ENCODE measurements at regions not wholly inside any gene's neighbourhood (a gene's known extent, or its start where the extent isn't known, plus 50 kb on each side); places are given as distances from the start of the nearest gene placed in this dataset.

DNA sequence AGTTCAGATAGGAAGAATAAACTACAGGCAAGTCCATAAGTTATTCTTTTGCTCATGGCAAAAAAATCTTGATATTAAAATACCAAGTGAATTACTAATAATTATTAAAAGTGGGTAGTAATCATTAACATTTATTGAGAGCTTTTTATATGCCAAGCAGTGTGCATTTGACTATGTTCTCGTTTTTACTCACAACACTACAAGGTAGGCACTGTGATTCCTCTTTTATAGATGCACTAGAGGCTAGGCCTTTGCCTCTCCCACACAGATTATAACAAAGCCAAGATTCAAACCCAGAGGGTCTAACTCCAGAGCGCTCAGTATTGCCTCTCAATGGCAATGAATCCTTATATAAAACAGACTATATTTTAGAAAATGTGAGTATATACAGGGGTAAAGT lies 254.2 kb downstream of the NAF1 start:
- Histone ChIP-seq H3K27ac (ENCODE audit: low read depth, low read length) (no peak overlapping the region), H3K4me3 (ENCODE audit: low read depth, low read length) (no peak overlapping the region), H3K9me3 (ENCODE audit: control insufficient read depth, insufficient read depth, low read length) (peaks cover 20% of the 10 kb centered on the region; the same call in 1 of the 2 replicates), H3K27me3 (ENCODE audit: control insufficient read depth, insufficient read depth, low read length) (no peaks in the 10 kb centered on the region)
- no peak for DNase-seq (ENCODE audit: low read depth, low spot score)
- TF ChIP-seq, protein P1, sequence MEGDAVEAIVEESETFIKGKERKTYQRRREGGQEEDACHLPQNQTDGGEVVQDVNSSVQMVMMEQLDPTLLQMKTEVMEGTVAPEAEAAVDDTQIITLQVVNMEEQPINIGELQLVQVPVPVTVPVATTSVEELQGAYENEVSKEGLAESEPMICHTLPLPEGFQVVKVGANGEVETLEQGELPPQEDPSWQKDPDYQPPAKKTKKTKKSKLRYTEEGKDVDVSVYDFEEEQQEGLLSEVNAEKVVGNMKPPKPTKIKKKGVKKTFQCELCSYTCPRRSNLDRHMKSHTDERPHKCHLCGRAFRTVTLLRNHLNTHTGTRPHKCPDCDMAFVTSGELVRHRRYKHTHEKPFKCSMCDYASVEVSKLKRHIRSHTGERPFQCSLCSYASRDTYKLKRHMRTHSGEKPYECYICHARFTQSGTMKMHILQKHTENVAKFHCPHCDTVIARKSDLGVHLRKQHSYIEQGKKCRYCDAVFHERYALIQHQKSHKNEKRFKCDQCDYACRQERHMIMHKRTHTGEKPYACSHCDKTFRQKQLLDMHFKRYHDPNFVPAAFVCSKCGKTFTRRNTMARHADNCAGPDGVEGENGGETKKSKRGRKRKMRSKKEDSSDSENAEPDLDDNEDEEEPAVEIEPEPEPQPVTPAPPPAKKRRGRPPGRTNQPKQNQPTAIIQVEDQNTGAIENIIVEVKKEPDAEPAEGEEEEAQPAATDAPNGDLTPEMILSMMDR (IDR thresholded peaks at IDR 0.05; ENCODE audit: low read depth, low read length): no peak
- ChIA-PET CTCF (no interaction called here), POLR2A (no interaction called here)

DNA sequence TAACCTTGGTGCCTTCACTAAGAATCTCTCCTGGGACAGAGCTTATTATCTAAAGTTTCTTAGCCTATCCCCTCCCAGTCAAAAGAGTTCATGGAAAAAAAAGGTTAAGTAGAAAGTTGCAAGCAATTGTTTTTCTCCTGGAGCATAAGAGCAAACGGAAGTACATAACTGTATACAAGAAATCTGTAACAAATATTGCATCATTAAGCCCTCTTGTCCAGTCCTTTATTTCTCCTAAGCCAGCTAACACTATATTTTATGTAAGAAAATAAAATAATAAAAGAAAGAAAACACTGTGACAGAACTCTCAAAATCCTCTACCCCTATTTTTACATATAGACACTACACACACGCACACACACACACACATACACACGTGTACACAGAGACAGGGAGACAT lies 255.3 kb downstream of the NAF1 start:
- Histone ChIP-seq H3K9me3 (ENCODE audit: control insufficient read depth, insufficient read depth, low read length) (peaks cover 20% of the 10 kb centered on the region; the same call in 1 of the 2 replicates), H3K27ac (ENCODE audit: low read depth, low read length) (no peak overlapping the region), H3K27me3 (ENCODE audit: control insufficient read depth, insufficient read depth, low read length) (no peaks in the 10 kb centered on the region), H3K4me3 (ENCODE audit: low read depth, low read length) (no peak overlapping the region)
- CTCF ChIA-PET: no interaction called here
- TF ChIP-seq, protein P1 (IDR thresholded peaks at IDR 0.05; ENCODE audit: low read depth, low read length): no peak
- no peak for DNase-seq (ENCODE audit: low read depth, low spot score)
- POLR2A ChIA-PET: no interaction called here

DNA sequence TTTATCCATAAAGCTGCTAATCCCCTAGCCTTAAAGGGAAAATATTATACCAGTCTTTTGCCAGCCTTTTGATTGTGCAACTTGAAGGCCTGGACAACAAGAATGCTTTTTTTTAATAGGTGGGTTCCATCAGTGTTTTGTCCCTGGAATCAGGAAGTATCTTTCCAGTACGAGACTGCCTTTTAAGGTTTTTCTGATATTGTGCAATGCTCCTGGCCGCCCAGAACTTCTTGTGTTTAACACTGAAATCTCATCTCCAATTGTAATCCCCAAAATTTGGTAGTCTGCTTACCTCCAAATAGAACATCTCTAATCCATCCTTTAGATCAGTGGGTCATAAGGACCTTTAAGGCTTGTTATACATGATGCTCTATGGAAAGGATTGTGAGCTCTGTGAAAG lies 256.7 kb downstream of the NAF1 start:
- Histone ChIP-seq H3K4me3 (ENCODE audit: low read depth, low read length) (no peak overlapping the region), H3K27ac (ENCODE audit: low read depth, low read length) (no peak overlapping the region), H3K27me3 (ENCODE audit: control insufficient read depth, insufficient read depth, low read length) (no peaks in the 10 kb centered on the region), H3K9me3 (ENCODE audit: control insufficient read depth, insufficient read depth, low read length) (peaks cover 15% of the 10 kb centered on the region; the same call in 1 of the 2 replicates)
- ChIA-PET CTCF (no interaction called here), POLR2A (no interaction called here)
- TF ChIP-seq, protein P1 (IDR thresholded peaks at IDR 0.05; ENCODE audit: low read depth, low read length): no peak
- no peak for DNase-seq (ENCODE audit: low read depth, low spot score)

DNA sequence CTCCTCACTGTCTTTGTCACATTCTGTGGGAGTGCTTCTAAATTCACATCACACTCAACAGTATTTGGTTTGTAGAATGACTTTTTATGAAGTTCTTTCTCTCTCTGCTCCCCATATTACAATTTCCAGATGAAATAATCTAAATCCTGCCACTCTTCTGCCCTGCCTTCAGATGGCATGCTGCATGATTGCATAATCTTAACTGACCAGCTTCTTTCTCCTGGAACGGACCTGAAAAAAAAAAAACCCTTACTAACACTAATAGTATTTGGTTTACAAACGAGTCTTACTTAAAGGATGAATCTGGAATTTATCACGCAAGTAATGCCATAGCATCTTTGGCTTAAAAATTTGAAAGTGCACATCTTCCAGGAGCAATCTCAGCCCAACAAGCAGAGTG lies 272.3 kb downstream of the NAF1 start:
- TF ChIP-seq, protein P1 (IDR thresholded peaks at IDR 0.05; ENCODE audit: low read depth, low read length): no peak
- H3K9me3 ChIP-seq (ENCODE audit: control insufficient read depth, insufficient read depth, low read length): peaks cover 3% of the 10 kb centered on the region
- no peak overlapping the region for H3K4me3 ChIP-seq (ENCODE audit: low read depth, low read length)
- H3K27me3 ChIP-seq (ENCODE audit: control insufficient read depth, insufficient read depth, low read length): no peaks in the 10 kb centered on the region
- ChIA-PET POLR2A (no interaction called here), CTCF (no interaction called here)
- no peak for DNase-seq (ENCODE audit: low read depth, low spot score)
- no peak overlapping the region for H3K27ac ChIP-seq (ENCODE audit: low read depth, low read length)

DNA sequence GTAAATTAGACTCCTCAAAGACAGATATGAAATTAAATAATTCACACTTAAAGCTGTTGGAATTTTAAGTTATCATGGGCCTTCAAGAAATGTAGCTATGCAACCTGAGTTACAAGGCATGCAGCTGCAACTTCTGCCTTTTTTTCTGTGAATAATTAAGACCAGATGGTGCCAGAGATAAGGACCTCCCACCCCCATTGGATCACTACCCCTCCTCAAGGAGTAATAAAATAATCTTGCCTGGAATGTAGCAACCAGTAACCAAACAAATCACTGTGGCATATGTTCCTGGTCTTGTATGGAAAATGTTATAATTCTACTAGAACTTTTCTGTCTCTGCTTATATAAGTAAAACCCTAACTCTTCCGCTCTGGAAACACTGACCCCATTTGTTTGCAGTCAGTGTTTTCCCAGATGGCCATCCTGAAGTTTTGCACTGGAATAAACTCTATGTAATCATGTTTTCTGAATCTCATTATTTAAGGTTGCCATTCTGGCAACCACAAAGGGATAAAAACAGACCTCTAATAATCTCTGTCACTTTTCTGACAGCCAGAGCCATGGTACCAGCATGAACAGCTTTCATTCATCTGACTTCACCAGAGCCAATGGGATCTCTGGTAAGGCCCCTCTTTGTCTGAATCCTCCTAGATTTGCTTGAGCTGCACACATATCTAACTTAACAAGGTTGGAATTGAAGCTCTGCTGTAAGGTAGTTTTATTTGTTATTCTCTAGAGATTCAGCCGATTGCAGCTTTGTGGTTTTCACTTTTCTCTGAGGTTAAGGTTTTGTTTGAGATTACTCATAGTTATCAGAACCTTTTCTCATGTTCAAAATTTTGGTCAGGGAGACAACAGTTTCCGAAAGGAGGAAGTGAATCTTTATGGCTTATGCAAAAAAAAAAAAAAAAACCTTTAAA lies 274.6 kb downstream of the NAF1 start:
- Histone ChIP-seq H3K27ac (ENCODE audit: low read depth, low read length) (no peak overlapping the region), H3K9me3 (ENCODE audit: control insufficient read depth, insufficient read depth, low read length) (peaks cover 3% of the 10 kb centered on the region), H3K27me3 (ENCODE audit: control insufficient read depth, insufficient read depth, low read length) (no peaks in the 10 kb centered on the region), H3K4me3 (ENCODE audit: low read depth, low read length) (no peak overlapping the region)
- TF ChIP-seq, protein P1 (IDR thresholded peaks at IDR 0.05; ENCODE audit: low read depth, low read length): no peak
- no peak for DNase-seq (ENCODE audit: low read depth, low spot score)
- POLR2A ChIA-PET: no interaction called here
- CTCF ChIA-PET: no interaction called here

All from AG04450 (cell line).